ENCODE measurements at regions not wholly inside any gene's neighbourhood (a gene's known extent, or its start where the extent isn't known, plus 50 kb on each side); places are given as distances from the start of the nearest gene placed in this dataset.

GRCh38 chr3:84136425-84136824, 822.4 kb upstream of the CADM2 start (continued):
- TF ChIP-seq CTCF (IDR thresholded peaks at IDR 0.05 in 2 of 3, conservative IDR thresholded peaks at IDR 0.05 in 1 of 3; ENCODE audit: control insufficient read depth in 2 of 3, extremely low read depth in 1 of 3, insufficient read depth in 1 of 3, low read depth in 3 of 3, low read length in 3 of 3): peak in 2 of 3 experiments; percentile 3 to 6; a peak in 1 of 6 replicates

- in situ Hi-C loops (cut with MboI): no loop called here
- Histone ChIP-seq H3K36me3 (ENCODE audit: control insufficient read depth in 2 of 2, insufficient read depth in 2 of 2, low read length in 1 of 2) (no peaks in the 10 kb centered on the region), H2AFZ (ENCODE audit: control insufficient read depth, low read depth, low read length) (no peak overlapping the region), H3K9me3 (replicated peaks; ENCODE audit: control insufficient read depth, insufficient read depth, low read length) (no peaks in the 10 kb centered on the region), H4K20me1 (ENCODE audit: control insufficient read depth, insufficient read depth) (no peaks in the 10 kb centered on the region), H3K4me1 (ENCODE audit: control insufficient read depth, insufficient read depth, low read length) (no peaks in the 10 kb centered on the region), H3K27me3 (replicated peaks in 1 of 2; ENCODE audit: control insufficient read depth in 2 of 2, insufficient read depth in 2 of 2, low read length in 1 of 2) (no peaks in the 10 kb centered on the region), H3K27ac (ENCODE audit: control insufficient read depth, insufficient read depth) (no peak overlapping the region), H3K4me3 (no peak overlapping the region), H3K4me2 (ENCODE audit: control insufficient read depth, insufficient read depth) (no peak overlapping the region), H3K79me2 (ENCODE audit: control insufficient read depth, insufficient read depth, low read length) (no peaks in the 10 kb centered on the region), H3K9ac (ENCODE audit: control insufficient read depth, insufficient read depth, low read length) (no peak overlapping the region)
- FAIRE-seq (no peak), DNase-seq (ENCODE audit: low read depth, low spot score) (no peak), ATAC-seq (no peak)
- ChIA-PET RAD21 (ENCODE audit: unreplicated experiment) (no interaction called here), CTCF (no interaction called here), SMC1A (ENCODE audit: uncharacterized antibody, unreplicated experiment) (no interaction called here), POLR2A (no interaction called here)
- WGBS (ENCODE audit: insufficient coverage, insufficient replicate concordance, low lambda C conversion rate, missing lambda C conversion rate): 0% methylated on average over 3 of the region's 3 CpGs
- no TSS peak for BruUV-seq (replicated peaks)
- intact Hi-C loops (cut with micrococcal nuclease; ENCODE audit: unreplicated experiment): no loop called here
- TF ChIP-seq RUNX3 (IDR thresholded peaks at IDR 0.05; ENCODE audit: low read length) (no peak), PML (IDR thresholded peaks at IDR 0.05; ENCODE audit: low read length) (no peak), BRCA1 (IDR thresholded peaks at IDR 0.05; ENCODE audit: low read depth, low read length) (no peak), CUX1 (IDR thresholded peaks at IDR 0.05; ENCODE audit: insufficient replicate concordance, low read depth, low read length) (no peak), RAD51 (IDR thresholded peaks at IDR 0.05) (no peak), MEF2B (IDR thresholded peaks at IDR 0.05; ENCODE audit: partially characterized antibody, poor library complexity, severe bottlenecking) (no peak), CBFB (IDR thresholded peaks at IDR 0.05; ENCODE audit: low read depth) (no peak), POLR2A (IDR thresholded peaks at IDR 0.05; ENCODE audit: low read depth, low read length) (no peak), BCL3 (IDR thresholded peaks at IDR 0.05; ENCODE audit: borderline replicate concordance, insufficient read depth, low read depth, low read length, poor library complexity, severe bottlenecking) (no peak), ZNF592 (IDR thresholded peaks at IDR 0.05) (no peak)
Measured at GRCh38 chr3:84140631-84141030, 818.2 kb upstream of the CADM2 start.

Data from GM12878 (cell line).